ENCODE measurements at regions not wholly inside any gene's neighbourhood (a gene's known extent, or its start where the extent isn't known, plus 50 kb on each side); places are given as distances from the start of the nearest gene placed in this dataset.
"Not testable (repeated sequence)": the region's sequence is repeated elsewhere in the genome, so short reads cannot be mapped to it uniquely, and the experiment has no call there.

GRCh38 chr16:72455743-72456659, 284.0 kb upstream of the PMFBP1 start:
- no peak for DNase-seq (ENCODE audit: low read depth)

DNA sequence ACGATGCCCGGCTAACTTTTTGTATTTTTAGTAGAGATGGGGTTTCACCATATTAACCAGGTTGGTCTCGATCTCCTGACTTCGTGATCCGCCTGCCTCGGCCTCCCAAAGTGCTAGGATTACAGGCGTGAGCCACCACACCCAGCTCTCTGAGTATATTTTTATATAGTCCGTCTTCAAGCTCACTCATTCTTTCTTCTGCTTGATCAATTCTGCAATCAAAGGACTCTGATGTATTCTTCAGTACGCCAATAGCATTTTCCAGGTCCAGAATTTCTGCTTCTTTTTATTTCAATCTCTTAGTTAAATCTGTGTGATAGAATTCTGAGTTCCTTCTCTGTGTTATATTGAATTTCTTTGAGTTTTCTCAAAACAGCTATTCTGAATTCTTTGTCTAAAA, 281.9 kb upstream of the PMFBP1 start:
- not testable (repeated sequence) for DNase-seq (ENCODE audit: low read depth)

- DNase-seq (ENCODE audit: low read depth) = no peak
Measured at GRCh38 chr16:72444696-72445095, 272.7 kb upstream of the PMFBP1 start.

- no peak for DNase-seq (ENCODE audit: low read depth)
Measured at GRCh38 chr16:72443809-72444208, 271.9 kb upstream of the PMFBP1 start.

GRCh38 chr16:72442385-72443158, 270.6 kb upstream of the PMFBP1 start:
- DNase-seq (ENCODE audit: low read depth) = no peak

- DNase-seq (ENCODE audit: low read depth) = no peak
Measured at GRCh38 chr16:72437891-72438290, 265.9 kb upstream of the PMFBP1 start.

DNA sequence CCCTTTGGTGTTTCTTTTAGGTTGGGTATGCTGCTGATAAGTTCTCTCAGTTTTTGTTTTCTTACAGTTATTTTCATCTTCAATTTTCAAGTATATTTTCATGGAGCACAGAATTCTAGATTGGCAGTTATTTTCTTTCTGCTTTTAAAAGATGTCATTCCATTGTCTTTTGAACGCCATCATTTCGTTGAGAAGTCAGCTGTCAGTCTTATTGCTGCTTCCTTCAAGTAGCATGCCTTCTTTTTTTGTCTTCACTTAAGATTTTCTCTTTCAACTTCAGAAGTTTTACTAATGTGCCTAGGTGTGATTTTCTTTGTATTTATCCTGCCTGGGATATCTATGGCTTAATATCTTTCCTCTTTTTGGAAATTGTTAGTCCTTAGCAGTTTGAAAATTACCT, 262.2 kb upstream of the PMFBP1 start:
- no peak for DNase-seq (ENCODE audit: low read depth)

DNA sequence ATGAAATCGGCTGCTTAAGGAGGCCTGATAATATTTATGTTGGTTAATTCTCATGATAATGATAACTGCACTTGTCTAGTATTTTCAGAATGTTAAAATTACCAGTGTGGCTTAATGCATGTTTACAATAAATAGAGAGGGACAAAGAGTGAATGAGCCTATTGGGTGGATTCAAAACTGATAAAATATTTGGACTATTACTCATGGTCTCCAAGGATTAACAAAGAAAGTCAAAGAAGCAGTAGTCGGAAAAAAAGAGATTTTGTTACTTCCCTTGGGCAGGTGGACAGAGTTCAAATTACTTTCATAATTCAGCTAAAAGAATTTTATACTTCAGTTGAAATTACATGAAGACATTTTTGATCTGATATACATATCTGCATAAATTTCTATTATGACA, 258.2 kb upstream of the PMFBP1 start:
- DNase-seq (ENCODE audit: low read depth) = no peak

DNA sequence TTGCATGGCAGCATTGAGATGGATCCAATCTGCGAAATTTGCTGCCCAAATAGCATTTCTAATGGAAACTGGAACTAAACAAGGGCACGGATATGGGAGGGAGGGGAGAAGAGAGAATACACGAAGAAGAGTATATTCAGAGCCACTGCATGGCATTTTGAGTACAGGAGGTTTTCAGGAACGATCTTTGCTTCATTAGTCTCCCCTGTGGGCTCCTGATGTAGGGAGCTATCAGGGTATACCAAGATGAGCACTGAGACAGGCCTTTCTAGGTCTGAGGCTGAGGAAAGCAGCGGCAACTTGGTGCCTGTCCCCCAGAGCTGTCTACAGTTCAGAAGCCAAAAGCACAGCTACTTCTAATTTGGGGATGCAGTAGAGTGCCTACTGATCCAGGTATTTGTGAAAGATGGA, 257.7 kb upstream of the PMFBP1 start:
- no peak for DNase-seq (ENCODE audit: low read depth)

GRCh38 chr16:72428681-72429376, 256.9 kb upstream of the PMFBP1 start:
- no peak for DNase-seq (ENCODE audit: low read depth)

GRCh38 chr16:72427783-72428331, 255.9 kb upstream of the PMFBP1 start:
- DNase-seq (ENCODE audit: low read depth) = no peak

GRCh38 chr16:72427051-72427782, 255.3 kb upstream of the PMFBP1 start:
- no peak for DNase-seq (ENCODE audit: low read depth)

DNA sequence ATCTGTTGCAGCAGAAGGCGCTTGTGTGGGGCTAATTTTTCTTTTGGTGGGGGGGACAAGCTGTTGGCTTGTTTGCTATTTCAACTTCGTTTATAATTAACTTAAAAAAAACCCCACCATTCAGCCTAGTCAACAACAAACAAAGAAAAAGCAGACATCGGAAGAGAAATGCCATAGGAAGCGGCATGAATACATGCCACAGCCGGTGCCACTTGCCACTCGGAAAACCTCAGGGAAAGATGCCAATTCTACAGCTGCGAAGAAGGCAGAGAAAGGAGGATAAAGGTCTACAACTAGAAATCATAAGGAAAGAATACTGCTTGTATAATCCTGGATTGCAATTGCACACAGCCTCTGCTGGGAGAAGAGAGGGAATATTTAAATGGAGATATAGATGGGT, 254.4 kb upstream of the PMFBP1 start:
- DNase-seq (ENCODE audit: low read depth) = no peak

GRCh38 chr16:72425571-72426341, 253.8 kb upstream of the PMFBP1 start:
- no peak for DNase-seq (ENCODE audit: low read depth)

GRCh38 chr16:72424757-72425156, 252.8 kb upstream of the PMFBP1 start:
- DNase-seq (ENCODE audit: low read depth) = no peak

- no peak for DNase-seq (ENCODE audit: low read depth)
Measured at GRCh38 chr16:72422308-72422897, 250.4 kb upstream of the PMFBP1 start.

- no peak for DNase-seq (ENCODE audit: low read depth)
Measured at GRCh38 chr16:72419638-72420037, 247.7 kb upstream of the PMFBP1 start.

DNA sequence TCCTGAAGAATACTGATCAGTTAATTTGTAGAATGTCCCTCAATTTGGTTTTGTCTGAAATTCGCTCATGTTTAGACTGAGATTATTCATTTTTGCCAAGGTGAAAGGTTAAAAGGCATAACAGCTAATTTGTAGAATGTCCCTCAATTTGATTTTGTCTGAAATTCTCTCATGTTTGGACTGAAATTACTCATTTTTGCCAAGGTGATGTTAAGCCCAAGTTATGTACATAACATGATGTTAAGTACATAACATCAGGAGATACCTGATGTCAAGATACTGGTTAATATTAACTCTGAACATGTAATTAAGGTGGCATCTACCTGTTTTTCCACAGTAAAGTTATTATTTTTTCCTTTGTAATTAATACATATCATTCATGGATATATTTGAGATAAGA, 243.4 kb upstream of the PMFBP1 start:
- DNase-seq (ENCODE audit: low read depth) = no peak

DNA sequence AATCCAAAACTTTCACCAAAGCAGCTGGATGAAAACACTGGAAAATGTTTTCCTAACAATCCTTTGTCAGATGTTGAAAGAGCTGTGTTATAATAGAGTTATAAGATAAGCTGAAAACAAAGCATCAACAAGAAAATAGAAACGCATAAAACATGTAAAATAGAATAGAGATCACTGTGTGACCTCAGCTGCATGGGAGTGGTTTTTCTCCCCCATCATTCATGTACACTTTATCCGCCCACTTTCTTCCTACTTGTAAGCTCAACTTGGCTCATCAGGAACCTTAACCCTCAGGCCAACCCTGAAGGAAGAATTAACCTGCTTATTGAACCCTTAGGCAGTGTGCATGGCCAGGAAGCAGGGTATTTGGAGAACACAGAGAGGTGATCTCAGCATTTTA, 238.5 kb upstream of the PMFBP1 start:
- DNase-seq (ENCODE audit: low read depth) = no peak

- no peak for DNase-seq (ENCODE audit: low read depth)
Measured at GRCh38 chr16:72409423-72409822, 237.5 kb upstream of the PMFBP1 start.
